ENCODE measurements at regions not wholly inside any gene's neighbourhood (a gene's known extent, or its start where the extent isn't known, plus 50 kb on each side); places are given as distances from the start of the nearest gene placed in this dataset.

DNA sequence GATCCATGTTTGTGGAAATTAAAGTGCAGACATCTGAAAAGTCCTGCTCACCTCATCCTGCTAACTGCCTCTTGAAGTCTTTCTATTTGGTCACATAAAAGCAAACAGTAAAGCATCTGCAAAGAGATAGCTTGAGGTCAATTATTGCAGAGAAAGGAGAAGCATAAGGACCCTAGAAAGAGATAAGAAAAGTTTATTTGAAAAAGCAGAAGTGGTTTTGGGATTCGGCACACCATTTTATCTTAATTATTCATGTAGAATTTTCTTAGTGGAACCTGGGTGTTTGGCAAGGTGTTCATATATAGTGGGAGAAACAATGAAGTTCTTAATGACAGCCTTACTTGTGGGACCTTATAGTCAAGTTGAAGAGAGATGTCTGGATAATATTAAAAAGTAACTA is 280.8 kb downstream of the CENPW start:
- TF ChIP-seq CTCF (IDR thresholded peaks at IDR 0.05) (no peak), POLR2A (IDR thresholded peaks at IDR 0.05) (no peak)
